Kidney (tissue), 13 donors: ENCODE measurements at regions not wholly inside any gene's neighbourhood (a gene's known extent, or its start where the extent isn't known, plus 50 kb on each side); places are given as distances from the start of the nearest gene placed in this dataset.
"Not testable (repeated sequence)": the region's sequence is repeated elsewhere in the genome, so short reads cannot be mapped to it uniquely, and the experiment has no call there.

ENCODE experiments used
- DNase-seq, 5 donors: peaks; one replicate each; pipeline ENCODE4 v3.0.0-alpha.2; 2013 to 2020
- FAIRE-seq: peaks from 2 replicates; lab custom pipeline; 2012; peaks lifted over from hg19 to GRCh38; lab: Jason Lieb, UNC
- H3K27ac ChIP-seq, 2 donors: one replicate each; pipeline ENCODE4 v1.7.0; 2013; ENCODE audit warnings: low read depth in 2 of 2, low read length in 2 of 2, inconsistent platforms in 1 of 2
- H3K27me3 ChIP-seq: one replicate; pipeline ENCODE4 v1.7.1; 2013; ENCODE audit warnings: low read length, inconsistent platforms; ENCODE audit not compliant: control insufficient read depth, insufficient read depth
- H3K36me3 ChIP-seq, 3 donors: one replicate each; pipeline versions ENCODE4 v1.7.0 to v1.7.1; 2013; ENCODE audit warnings: low read length in 3 of 3, control low read depth in 1 of 3, inconsistent platforms in 1 of 3; ENCODE audit not compliant: insufficient read depth in 3 of 3, control insufficient read depth in 2 of 3
- H3K4me1 ChIP-seq, 3 donors: one replicate each; pipeline versions ENCODE4 v1.7.0 to v1.7.1; 2013; ENCODE audit warnings: low read length in 3 of 3, inconsistent platforms in 1 of 3, low read depth in 1 of 3; ENCODE audit not compliant: control insufficient read depth in 2 of 3, insufficient read depth in 2 of 3
- H3K4me3 ChIP-seq, 3 donors: one replicate each; pipeline versions ENCODE4 v1.7.0 to v1.8.1; 2013; ENCODE audit warnings: low read length in 3 of 3, control low read depth in 1 of 3, inconsistent platforms in 1 of 3
- H3K9ac ChIP-seq, 3 donors: one replicate each; pipeline versions ENCODE4 v1.7.0 to v1.7.1; 2013; ENCODE audit warnings: low read length in 3 of 3, control low read depth in 1 of 3, inconsistent platforms in 1 of 3
- H3K9me3 ChIP-seq, 3 donors: one replicate each; pipeline versions ENCODE4 v1.7.0 to v1.7.1; 2013; ENCODE audit warnings: low read length in 3 of 3, control low read depth in 1 of 3, inconsistent platforms in 1 of 3; ENCODE audit not compliant: control insufficient read depth in 2 of 3, insufficient read depth in 1 of 3
- intact Hi-C: fragments of 100-400 bp; cut with DNase I; formaldehyde crosslinking; loops from one replicate; pipeline ENCODE4 v1.11.1; 2022
- TF ChIP-seq, protein P1 (sequence below): IDR thresholded peaks from 3 replicates; pipeline ENCODE4 v1.5.1; 2012; ENCODE audit warnings: mild to moderate bottlenecking, moderate library complexity, borderline replicate concordance; ENCODE audit not compliant: insufficient read depth; ENCODE audit errors: extremely low read depth
- donor health status: control.
- donor health status: control.
- donor health status: control.
- donor health status: control.
- donor health status: control.
- donor health status: DM: yes; HTN: yes; CAD: no.
- donor health status: Normal renal cell carcinoma (clear cell type).

DNA sequence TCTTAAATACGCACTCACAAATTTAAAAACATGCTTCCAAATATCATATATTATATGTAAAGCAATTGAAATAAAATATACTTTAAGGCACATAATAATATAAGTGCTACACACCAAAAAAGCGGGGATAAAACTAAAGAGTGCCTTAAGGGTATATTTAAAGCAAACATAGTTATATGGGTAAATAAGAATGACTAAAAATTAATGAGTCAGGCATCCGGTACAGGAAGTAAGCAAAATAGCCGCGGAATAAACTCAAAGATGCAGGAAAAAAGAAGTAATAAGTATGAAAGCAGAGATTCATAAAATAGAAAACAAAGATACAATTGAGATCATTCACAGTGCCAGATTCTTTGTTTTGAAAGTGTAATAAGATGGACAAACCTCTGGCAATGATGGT is 503.5 kb upstream of the SOX11 start:
- H3K36me3 ChIP-seq: no peaks in the 10 kb centered on the region
- DNase-seq: no peak
- TF ChIP-seq, protein P1, sequence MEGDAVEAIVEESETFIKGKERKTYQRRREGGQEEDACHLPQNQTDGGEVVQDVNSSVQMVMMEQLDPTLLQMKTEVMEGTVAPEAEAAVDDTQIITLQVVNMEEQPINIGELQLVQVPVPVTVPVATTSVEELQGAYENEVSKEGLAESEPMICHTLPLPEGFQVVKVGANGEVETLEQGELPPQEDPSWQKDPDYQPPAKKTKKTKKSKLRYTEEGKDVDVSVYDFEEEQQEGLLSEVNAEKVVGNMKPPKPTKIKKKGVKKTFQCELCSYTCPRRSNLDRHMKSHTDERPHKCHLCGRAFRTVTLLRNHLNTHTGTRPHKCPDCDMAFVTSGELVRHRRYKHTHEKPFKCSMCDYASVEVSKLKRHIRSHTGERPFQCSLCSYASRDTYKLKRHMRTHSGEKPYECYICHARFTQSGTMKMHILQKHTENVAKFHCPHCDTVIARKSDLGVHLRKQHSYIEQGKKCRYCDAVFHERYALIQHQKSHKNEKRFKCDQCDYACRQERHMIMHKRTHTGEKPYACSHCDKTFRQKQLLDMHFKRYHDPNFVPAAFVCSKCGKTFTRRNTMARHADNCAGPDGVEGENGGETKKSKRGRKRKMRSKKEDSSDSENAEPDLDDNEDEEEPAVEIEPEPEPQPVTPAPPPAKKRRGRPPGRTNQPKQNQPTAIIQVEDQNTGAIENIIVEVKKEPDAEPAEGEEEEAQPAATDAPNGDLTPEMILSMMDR: no peak
- no peak for FAIRE-seq
- no peaks in the 10 kb centered on the region for H3K4me1 ChIP-seq
- no peaks in the 10 kb centered on the region for H3K27me3 ChIP-seq
- H3K9me3 ChIP-seq: no peaks in the 10 kb centered on the region
- intact Hi-C loops: no loop called here
- no peak overlapping the region for H3K4me3 ChIP-seq
- H3K9ac ChIP-seq: no peak overlapping the region
- H3K27ac ChIP-seq: no peak overlapping the region

DNA sequence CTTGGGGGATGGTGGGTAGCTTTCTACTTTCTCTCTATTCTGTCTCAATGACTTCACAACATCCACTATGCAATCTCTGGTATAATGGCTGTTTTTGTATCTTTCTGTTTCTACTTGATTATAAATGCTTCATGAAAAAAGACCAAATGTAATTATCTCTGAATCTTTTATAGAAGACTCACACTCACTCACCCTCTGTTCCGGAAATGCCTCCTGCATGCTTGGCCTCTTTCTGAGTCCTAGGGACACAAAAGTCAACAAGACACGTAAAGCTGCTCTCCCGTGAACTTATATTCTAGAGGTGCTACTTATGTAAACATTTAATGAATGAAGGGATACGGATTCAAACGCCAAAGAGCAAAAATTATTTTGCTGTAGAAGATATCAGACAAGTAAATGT is 502.2 kb upstream of the SOX11 start:
- Histone ChIP-seq H3K36me3 (no peaks in the 10 kb centered on the region), H3K4me1 (no peaks in the 10 kb centered on the region), H3K27ac (no peak overlapping the region), H3K9me3 (no peaks in the 10 kb centered on the region), H3K4me3 (no peak overlapping the region), H3K27me3 (no peaks in the 10 kb centered on the region), H3K9ac (no peak overlapping the region)
- TF ChIP-seq, protein P1: no peak
- DNase-seq (peak in 1 of 5 donors; percentile 12), FAIRE-seq (no peak)
- intact Hi-C loops: no loop called here

DNA sequence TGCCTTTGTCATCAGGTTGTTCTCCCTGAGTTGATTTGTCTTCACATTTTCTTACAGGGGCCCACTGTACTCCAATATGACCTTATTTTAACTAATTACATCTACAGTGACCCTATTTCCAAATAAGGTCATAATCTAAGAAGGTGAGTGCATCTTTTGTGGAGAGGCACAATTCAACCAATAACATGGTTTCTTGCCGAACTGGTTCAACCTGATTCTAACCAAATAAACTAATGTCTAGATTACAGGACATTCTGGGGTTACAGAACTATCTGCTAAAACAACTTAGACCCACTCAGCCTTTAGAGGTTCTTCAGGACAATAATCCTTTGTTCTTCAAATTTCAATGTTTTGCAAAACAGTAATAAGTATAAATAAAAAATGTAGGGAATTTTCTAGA is 496.5 kb upstream of the SOX11 start:
- TF ChIP-seq, protein P1: no peak
- no peaks in the 10 kb centered on the region for H3K9me3 ChIP-seq
- no peak overlapping the region for H3K9ac ChIP-seq
- intact Hi-C loops: no loop called here
- FAIRE-seq (no peak), DNase-seq (no peak)
- H3K27me3 ChIP-seq: no peaks in the 10 kb centered on the region
- no peak overlapping the region for H3K4me3 ChIP-seq
- no peak overlapping the region for H3K27ac ChIP-seq
- H3K36me3 ChIP-seq: no peaks in the 10 kb centered on the region
- H3K4me1 ChIP-seq: no peaks in the 10 kb centered on the region

DNA sequence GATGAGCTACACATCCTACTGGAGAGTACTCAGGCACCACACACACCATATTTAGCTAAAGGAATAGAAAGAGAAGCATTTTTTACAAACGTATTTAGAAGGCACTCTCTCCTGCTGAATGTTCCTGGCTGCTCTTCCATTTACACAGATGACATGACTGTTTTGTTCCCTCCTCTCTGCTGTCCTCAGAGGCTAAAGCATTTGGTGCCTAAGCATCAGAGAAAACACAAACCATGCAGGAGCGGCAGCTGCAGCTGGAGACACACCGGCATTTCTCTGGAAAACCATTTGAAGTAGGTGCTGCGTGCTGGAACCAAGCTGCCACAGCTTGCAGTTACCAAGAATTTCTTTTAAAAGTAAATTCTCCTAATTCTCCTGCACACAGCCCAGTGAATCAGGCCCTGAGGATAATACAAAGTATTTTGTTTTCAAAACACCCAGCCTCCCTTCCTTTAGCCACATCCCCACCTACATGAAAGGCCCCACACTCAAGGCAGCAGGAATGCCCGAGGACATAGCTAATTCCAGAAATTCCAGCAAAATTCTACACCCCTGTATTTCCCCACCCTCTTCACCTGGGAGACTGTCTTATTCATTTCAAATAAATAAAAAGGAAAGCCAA is 488.9 kb upstream of the SOX11 start:
- H3K4me3 ChIP-seq: no peak overlapping the region
- no peaks in the 10 kb centered on the region for H3K4me1 ChIP-seq
- no peak overlapping the region for H3K9ac ChIP-seq
- no peaks in the 10 kb centered on the region for H3K9me3 ChIP-seq
- H3K36me3 ChIP-seq: no peaks in the 10 kb centered on the region
- intact Hi-C loops: no loop called here
- TF ChIP-seq, protein P1: no peak
- FAIRE-seq (no peak), DNase-seq (peak in 1 of 5 donors; percentile 4)
- H3K27me3 ChIP-seq: no peaks in the 10 kb centered on the region
- no peak overlapping the region for H3K27ac ChIP-seq

DNA sequence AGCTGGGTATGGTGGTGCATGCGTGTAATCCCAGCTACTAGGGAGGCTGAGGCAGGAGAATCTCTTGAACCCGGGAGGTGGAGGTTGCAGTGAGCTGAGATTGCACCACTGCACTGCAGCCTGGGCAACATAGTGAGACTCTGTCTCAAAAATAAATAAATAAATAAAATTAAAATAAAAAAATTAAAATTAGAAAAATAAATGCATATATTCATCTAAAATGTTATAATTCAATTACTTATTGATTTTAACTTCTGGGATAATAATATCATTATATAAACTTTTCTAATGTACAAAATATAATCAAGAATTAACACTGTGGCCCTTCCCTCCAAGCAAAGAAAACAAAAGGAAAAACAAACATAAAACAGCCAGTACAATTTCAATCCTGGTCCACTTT is 485.4 kb upstream of the SOX11 start:
- intact Hi-C loops, FAIRE-seq, H3K36me3 ChIP-seq, H3K9ac ChIP-seq, H3K9me3 ChIP-seq, H3K27ac ChIP-seq, H3K4me3 ChIP-seq, H3K27me3 ChIP-seq, DNase-seq, H3K4me1 ChIP-seq: not testable (repeated sequence)
